ENCODE measurements at regions not wholly inside any gene's neighbourhood (a gene's known extent, or its start where the extent isn't known, plus 50 kb on each side); places are given as distances from the start of the nearest gene placed in this dataset.

DNA sequence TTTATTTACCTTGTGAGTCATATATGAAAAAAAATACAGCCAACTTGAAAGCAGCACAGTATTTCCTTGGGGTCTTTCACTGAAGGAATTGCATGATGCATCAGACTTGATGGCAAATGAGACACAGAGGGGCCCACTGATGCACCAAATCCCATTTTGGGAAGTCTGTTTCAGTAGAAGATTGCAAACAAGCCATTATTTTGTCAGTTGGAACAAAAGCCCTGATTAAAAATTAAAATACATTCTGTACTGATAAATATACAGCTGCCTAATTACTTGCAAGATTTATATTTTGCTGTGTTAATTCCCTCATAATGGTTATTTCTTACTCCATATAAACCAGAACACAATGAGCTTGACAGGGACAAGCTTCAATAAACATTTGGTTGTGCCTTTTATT, 370.4 kb downstream of the SUCLG1 start:
- no peak overlapping the region for H3K4me3 ChIP-seq (ENCODE audit: low read depth, low read length)
- TF ChIP-seq, protein P1, sequence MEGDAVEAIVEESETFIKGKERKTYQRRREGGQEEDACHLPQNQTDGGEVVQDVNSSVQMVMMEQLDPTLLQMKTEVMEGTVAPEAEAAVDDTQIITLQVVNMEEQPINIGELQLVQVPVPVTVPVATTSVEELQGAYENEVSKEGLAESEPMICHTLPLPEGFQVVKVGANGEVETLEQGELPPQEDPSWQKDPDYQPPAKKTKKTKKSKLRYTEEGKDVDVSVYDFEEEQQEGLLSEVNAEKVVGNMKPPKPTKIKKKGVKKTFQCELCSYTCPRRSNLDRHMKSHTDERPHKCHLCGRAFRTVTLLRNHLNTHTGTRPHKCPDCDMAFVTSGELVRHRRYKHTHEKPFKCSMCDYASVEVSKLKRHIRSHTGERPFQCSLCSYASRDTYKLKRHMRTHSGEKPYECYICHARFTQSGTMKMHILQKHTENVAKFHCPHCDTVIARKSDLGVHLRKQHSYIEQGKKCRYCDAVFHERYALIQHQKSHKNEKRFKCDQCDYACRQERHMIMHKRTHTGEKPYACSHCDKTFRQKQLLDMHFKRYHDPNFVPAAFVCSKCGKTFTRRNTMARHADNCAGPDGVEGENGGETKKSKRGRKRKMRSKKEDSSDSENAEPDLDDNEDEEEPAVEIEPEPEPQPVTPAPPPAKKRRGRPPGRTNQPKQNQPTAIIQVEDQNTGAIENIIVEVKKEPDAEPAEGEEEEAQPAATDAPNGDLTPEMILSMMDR (IDR thresholded peaks at IDR 0.05; ENCODE audit: low read depth, low read length): no peak

DNA sequence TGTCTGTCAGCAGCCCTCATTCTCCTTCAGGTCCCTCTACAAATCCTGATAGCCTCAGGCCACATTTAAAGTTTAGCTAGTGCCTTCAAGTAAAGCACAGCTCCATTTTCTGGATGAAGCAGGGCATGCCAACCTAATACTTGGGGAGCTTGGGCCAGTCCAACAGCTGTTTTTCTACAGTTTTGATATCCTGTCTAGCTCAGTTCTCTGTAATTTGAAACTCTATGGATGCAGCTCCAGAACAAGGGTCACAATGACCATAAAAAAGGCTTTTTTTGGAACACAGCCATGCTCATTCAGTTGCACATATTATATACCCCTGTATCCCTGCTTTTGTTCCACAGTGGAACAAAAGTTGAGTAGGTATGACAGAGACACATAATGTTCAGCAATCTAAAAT, 373.5 kb downstream of the SUCLG1 start:
- no peak overlapping the region for H3K4me3 ChIP-seq (ENCODE audit: low read depth, low read length)
- TF ChIP-seq, protein P1 (IDR thresholded peaks at IDR 0.05; ENCODE audit: low read depth, low read length): no peak

DNA sequence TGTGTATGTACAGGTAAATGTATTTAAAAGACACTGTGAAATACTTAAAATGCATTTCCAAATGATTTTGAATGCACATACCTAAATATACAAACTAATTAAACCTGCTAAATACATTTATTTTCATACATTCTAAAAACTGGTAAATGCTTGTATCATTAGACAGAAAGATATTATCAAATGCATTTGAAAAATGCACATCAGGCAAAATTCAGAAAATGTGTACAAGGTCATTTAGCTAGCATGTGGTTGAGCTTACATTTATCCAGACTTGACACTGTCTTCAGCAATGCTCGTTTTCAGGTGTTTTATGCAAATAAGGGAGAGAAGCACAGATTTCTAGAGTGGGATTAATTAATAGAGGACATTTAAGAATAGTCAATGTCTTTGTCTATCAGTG, 374.2 kb downstream of the SUCLG1 start:
- TF ChIP-seq, protein P1 (IDR thresholded peaks at IDR 0.05; ENCODE audit: low read depth, low read length): no peak
- H3K4me3 ChIP-seq (ENCODE audit: low read depth, low read length): no peak overlapping the region

DNA sequence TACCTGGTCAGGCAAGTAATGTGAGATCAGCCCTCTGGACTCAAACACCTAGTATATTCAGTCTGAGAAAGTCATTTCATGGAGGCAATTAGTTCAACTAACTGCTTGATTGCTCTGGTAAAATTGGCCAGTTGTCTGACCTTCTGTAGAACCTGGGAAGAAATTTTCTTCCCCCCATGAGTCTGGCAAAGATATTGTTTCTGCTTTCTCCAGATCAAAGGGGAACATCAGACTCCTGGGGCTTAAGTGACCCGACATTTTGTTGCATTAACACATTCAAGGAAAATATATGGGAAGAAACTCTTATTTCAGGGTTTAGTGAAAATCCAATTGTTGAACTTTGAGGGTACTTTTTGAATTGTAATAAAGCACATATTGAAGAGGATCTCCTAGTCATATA, 375.1 kb downstream of the SUCLG1 start:
- H3K4me3 ChIP-seq (ENCODE audit: low read depth, low read length): no peak overlapping the region
- TF ChIP-seq, protein P1 (IDR thresholded peaks at IDR 0.05; ENCODE audit: low read depth, low read length): no peak

DNA sequence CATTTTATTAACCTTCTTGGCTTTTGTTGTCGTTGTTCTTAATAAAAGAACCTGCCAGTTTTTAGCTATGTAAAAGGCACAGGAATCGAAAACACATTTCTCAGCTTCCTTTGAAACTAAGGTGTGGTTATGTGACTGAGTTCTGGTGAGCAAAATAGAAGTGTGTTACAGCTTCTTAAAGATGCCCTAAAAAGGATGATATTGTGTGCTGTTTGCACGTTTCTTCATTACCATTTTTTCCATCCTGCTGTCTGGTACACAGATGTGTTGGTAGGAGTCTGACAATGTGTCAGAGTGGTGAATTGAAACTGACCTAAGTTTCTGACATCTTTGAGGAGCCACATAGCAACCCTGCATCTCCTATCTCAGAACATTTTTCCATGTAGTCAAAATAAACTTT, 380.6 kb downstream of the SUCLG1 start:
- no peak overlapping the region for H3K4me3 ChIP-seq (ENCODE audit: low read depth, low read length)
- TF ChIP-seq, protein P1 (IDR thresholded peaks at IDR 0.05; ENCODE audit: low read depth, low read length): no peak

DNA sequence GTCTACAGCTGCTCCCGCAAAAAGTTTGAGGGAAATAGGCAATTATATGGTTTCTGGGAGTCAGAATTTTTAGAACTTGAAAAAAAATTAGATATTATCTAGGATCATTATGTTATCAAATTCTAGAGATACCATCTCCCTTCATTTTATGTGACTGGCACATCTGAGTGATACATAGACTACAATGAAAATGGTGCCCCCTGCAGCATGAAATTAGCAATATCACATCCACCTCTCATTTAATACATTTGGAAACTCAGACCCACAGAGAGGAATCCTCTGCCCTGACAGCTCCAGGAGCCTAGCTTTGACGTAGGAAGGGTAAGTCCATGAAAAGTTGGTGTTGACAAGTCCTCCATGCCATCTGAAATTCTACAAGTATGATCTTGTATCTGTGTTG, 381.6 kb downstream of the SUCLG1 start:
- no peak overlapping the region for H3K4me3 ChIP-seq (ENCODE audit: low read depth, low read length)
- TF ChIP-seq, protein P1 (IDR thresholded peaks at IDR 0.05; ENCODE audit: low read depth, low read length): no peak

DNA sequence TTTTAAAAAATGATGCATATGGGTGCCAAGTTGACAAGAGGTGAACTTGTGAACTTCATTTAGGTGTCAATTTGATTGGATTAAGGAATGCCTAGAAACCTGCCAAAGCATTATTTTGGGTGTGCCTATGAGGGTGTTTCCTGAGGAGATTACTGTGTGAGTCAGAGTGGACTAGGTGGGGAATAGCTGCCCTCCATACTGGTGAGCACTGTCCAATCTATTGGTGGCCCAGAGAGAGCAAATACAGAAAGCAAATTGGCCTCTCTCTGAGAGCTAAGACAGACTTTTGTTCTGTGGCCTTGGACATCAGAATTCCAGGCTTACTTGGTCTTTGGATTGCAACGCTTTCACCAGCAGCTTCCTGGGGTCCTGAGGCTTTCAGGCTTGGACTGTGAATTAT, 388.0 kb downstream of the SUCLG1 start:
- H3K4me3 ChIP-seq (ENCODE audit: low read depth, low read length): no peak overlapping the region
- TF ChIP-seq, protein P1 (IDR thresholded peaks at IDR 0.05; ENCODE audit: low read depth, low read length): no peak
